ENCODE measurements at regions not wholly inside any gene's neighbourhood (a gene's known extent, or its start where the extent isn't known, plus 50 kb on each side); places are given as distances from the start of the nearest gene placed in this dataset.

DNA sequence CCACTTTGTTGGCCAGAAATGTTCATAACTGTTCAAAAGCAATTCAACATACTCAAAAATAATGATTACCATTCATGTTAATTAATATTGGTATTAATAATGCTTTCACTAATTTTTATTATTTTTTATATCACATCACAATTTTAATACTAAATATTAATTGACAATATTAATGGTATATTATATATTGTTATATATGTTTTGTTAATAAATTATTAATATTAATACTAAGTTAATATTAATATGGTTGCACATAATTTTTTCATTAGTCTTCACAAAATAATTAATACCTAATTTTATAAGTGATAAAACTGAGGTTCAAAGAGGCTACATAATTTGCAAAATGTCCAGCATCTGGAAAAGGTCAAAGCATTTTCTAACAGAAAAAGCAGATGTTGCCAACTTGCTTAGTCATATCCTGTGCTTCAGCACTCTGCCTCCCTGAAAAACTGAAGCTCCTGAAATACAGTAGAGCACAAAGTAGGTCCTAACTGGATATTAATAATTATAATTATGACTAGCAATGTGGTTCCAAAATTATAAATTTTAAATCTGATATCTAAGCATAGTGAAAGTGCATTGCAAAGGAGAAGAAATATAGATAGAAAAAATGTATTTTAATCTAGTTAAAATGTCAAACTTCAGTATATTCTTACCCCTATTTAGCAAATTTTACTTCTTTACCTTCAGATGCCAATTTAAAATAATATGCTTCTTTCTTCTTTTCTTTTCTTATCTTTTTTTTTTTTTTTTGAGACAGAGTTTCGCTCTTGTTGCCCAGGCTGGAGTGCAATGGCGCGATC lies 123.2 kb upstream of the TNFSF4 start (continued):
- TF ChIP-seq, protein P1, sequence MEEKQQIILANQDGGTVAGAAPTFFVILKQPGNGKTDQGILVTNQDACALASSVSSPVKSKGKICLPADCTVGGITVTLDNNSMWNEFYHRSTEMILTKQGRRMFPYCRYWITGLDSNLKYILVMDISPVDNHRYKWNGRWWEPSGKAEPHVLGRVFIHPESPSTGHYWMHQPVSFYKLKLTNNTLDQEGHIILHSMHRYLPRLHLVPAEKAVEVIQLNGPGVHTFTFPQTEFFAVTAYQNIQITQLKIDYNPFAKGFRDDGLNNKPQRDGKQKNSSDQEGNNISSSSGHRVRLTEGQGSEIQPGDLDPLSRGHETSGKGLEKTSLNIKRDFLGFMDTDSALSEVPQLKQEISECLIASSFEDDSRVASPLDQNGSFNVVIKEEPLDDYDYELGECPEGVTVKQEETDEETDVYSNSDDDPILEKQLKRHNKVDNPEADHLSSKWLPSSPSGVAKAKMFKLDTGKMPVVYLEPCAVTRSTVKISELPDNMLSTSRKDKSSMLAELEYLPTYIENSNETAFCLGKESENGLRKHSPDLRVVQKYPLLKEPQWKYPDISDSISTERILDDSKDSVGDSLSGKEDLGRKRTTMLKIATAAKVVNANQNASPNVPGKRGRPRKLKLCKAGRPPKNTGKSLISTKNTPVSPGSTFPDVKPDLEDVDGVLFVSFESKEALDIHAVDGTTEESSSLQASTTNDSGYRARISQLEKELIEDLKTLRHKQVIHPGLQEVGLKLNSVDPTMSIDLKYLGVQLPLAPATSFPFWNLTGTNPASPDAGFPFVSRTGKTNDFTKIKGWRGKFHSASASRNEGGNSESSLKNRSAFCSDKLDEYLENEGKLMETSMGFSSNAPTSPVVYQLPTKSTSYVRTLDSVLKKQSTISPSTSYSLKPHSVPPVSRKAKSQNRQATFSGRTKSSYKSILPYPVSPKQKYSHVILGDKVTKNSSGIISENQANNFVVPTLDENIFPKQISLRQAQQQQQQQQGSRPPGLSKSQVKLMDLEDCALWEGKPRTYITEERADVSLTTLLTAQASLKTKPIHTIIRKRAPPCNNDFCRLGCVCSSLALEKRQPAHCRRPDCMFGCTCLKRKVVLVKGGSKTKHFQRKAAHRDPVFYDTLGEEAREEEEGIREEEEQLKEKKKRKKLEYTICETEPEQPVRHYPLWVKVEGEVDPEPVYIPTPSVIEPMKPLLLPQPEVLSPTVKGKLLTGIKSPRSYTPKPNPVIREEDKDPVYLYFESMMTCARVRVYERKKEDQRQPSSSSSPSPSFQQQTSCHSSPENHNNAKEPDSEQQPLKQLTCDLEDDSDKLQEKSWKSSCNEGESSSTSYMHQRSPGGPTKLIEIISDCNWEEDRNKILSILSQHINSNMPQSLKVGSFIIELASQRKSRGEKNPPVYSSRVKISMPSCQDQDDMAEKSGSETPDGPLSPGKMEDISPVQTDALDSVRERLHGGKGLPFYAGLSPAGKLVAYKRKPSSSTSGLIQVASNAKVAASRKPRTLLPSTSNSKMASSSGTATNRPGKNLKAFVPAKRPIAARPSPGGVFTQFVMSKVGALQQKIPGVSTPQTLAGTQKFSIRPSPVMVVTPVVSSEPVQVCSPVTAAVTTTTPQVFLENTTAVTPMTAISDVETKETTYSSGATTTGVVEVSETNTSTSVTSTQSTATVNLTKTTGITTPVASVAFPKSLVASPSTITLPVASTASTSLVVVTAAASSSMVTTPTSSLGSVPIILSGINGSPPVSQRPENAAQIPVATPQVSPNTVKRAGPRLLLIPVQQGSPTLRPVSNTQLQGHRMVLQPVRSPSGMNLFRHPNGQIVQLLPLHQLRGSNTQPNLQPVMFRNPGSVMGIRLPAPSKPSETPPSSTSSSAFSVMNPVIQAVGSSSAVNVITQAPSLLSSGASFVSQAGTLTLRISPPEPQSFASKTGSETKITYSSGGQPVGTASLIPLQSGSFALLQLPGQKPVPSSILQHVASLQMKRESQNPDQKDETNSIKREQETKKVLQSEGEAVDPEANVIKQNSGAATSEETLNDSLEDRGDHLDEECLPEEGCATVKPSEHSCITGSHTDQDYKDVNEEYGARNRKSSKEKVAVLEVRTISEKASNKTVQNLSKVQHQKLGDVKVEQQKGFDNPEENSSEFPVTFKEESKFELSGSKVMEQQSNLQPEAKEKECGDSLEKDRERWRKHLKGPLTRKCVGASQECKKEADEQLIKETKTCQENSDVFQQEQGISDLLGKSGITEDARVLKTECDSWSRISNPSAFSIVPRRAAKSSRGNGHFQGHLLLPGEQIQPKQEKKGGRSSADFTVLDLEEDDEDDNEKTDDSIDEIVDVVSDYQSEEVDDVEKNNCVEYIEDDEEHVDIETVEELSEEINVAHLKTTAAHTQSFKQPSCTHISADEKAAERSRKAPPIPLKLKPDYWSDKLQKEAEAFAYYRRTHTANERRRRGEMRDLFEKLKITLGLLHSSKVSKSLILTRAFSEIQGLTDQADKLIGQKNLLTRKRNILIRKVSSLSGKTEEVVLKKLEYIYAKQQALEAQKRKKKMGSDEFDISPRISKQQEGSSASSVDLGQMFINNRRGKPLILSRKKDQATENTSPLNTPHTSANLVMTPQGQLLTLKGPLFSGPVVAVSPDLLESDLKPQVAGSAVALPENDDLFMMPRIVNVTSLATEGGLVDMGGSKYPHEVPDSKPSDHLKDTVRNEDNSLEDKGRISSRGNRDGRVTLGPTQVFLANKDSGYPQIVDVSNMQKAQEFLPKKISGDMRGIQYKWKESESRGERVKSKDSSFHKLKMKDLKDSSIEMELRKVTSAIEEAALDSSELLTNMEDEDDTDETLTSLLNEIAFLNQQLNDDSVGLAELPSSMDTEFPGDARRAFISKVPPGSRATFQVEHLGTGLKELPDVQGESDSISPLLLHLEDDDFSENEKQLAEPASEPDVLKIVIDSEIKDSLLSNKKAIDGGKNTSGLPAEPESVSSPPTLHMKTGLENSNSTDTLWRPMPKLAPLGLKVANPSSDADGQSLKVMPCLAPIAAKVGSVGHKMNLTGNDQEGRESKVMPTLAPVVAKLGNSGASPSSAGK (IDR thresholded peaks at IDR 0.05): peak; percentile 57
- TF ChIP-seq TAF9B (IDR thresholded peaks at IDR 0.05; ENCODE audit: partially characterized antibody) (peak; percentile 56), MCM7 (IDR thresholded peaks at IDR 0.05) (peak in 1 of 2 experiments; percentile 83; a peak in 1 of 4 replicates), ZNF311 (CRISPR knock-in tag; IDR thresholded peaks at IDR 0.05) (no peak), TRIM24 (IDR thresholded peaks at IDR 0.05) (0 out of 4 replicates have a peak, but pooled peaks of 1 of the 2 experiments have one; percentile 29), SMARCE1 (IDR thresholded peaks at IDR 0.05) (peak; percentile 63; the same call in 1 of the 2 replicates), HDAC3 (IDR thresholded peaks at IDR 0.05; ENCODE audit: borderline replicate concordance, partially characterized antibody) (peak; percentile 36), TBL1XR1 (IDR thresholded peaks at IDR 0.05; ENCODE audit: low read length in 2 of 2) (peak in 1 of 2 experiments; percentile 44; a peak in 1 of 4 replicates), ZNF140 (CRISPR knock-in tag; IDR thresholded peaks at IDR 0.05) (no peak)
- TF ChIP-seq, protein P2, sequence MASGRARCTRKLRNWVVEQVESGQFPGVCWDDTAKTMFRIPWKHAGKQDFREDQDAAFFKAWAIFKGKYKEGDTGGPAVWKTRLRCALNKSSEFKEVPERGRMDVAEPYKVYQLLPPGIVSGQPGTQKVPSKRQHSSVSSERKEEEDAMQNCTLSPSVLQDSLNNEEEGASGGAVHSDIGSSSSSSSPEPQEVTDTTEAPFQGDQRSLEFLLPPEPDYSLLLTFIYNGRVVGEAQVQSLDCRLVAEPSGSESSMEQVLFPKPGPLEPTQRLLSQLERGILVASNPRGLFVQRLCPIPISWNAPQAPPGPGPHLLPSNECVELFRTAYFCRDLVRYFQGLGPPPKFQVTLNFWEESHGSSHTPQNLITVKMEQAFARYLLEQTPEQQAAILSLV (tag; IDR thresholded peaks at IDR 0.05): 0 out of 2 replicates have a peak, but pooled peaks have one; percentile 10
- TF ChIP-seq, protein P3, sequence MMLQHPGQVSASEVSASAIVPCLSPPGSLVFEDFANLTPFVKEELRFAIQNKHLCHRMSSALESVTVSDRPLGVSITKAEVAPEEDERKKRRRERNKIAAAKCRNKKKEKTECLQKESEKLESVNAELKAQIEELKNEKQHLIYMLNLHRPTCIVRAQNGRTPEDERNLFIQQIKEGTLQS (IDR thresholded peaks at IDR 0.05): peak; percentile 66; the same call in 1 of the 2 replicates
- TF ChIP-seq, protein P3 (CRISPR knock-in tag; conservative IDR thresholded peaks at IDR 0.05): no peak
